ENCODE measurements at regions not wholly inside any gene's neighbourhood (a gene's known extent, or its start where the extent isn't known, plus 50 kb on each side); places are given as distances from the start of the nearest gene placed in this dataset.

GRCh38 chr11:79960461-79960860, 519.6 kb upstream of the TENM4 start:
- intact Hi-C loops (cut with DNase I; ENCODE audit: low total_unique reads), result no loop called here
- no peak overlapping the region for H3K27ac ChIP-seq

GRCh38 chr11:79959318-79959717, 518.5 kb upstream of the TENM4 start:
- intact Hi-C loops (cut with DNase I; ENCODE audit: low total_unique reads), result no loop called here

More at GRCh38 chr11:79960461-79960860, 519.6 kb upstream of the TENM4 start:
- Histone ChIP-seq H3K4me3 (no peak overlapping the region), H3K4me1 (no peaks in the 10 kb centered on the region), H3K36me3 (no peaks in the 10 kb centered on the region), H3K27me3 (no peaks in the 10 kb centered on the region), H3K9me3 (peaks cover 0 to 10% (median 6%) of the 10 kb centered on the region in 3 donors)
- no peak for TF ChIP-seq CTCF (IDR thresholded peaks at IDR 0.05)
- no peak for DNase-seq

DNA sequence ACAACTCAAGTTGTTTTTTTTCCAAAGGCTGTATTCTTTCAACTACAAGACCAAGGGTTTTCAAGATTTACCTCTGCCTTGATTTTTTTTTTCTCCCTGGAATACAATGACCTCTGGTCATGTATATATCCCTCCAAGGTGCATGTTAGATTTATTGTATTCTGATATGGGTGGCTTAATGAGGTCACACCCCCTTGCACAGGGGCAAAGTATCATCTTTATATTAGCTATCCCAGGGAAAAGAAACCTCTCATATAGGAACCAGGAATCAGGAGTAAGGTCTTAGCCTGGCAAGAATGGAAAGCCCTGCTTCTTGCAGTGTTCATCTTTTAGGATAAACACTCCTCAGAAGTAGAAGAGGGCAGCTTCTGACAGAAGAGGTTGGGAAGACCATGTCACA, 516.9 kb upstream of the TENM4 start:
- Histone ChIP-seq H3K4me3 (no peak overlapping the region), H3K27me3 (no peaks in the 10 kb centered on the region), H3K4me1 (no peaks in the 10 kb centered on the region), H3K36me3 (no peaks in the 10 kb centered on the region), H3K9me3 (peaks cover 0 to 10% (median 6%) of the 10 kb centered on the region in 3 donors), H3K27ac (no peak overlapping the region)
- intact Hi-C loops (cut with DNase I; ENCODE audit: low total_unique reads), result no loop called here
- no peak for TF ChIP-seq CTCF (IDR thresholded peaks at IDR 0.05)
- DNase-seq, result no peak

More at GRCh38 chr11:79959318-79959717, 518.5 kb upstream of the TENM4 start:
- Histone ChIP-seq H3K27ac (no peak overlapping the region), H3K4me3 (no peak overlapping the region), H3K9me3 (peaks cover 0 to 10% (median 6%) of the 10 kb centered on the region in 3 donors), H3K36me3 (no peaks in the 10 kb centered on the region), H3K27me3 (no peaks in the 10 kb centered on the region), H3K4me1 (no peaks in the 10 kb centered on the region)
- no peak for TF ChIP-seq CTCF (IDR thresholded peaks at IDR 0.05)
- no peak for DNase-seq

DNA sequence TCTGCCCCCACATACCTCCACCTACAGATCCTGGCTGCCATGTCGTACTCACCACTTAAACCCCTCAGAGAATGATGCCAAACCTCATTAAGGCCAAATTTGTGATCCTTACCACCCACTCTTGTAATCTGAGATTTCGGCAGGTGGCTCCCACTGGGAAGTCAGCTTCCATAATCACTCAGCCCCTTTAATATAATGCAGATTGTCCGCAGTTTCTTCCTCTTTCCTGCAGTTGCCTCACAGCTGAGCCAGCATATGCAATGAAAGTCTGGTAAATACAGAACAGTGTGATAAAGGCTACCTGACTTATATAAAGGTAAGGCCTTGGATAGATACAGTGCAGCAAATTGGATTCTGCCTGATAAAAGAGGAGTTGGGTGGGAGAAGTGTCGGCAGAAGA, 515.2 kb upstream of the TENM4 start:
- Histone ChIP-seq H3K4me3 (no peak overlapping the region), H3K27me3 (no peaks in the 10 kb centered on the region), H3K9me3 (peaks cover 0 to 10% (median 6%) of the 10 kb centered on the region in 3 donors), H3K27ac (no peak overlapping the region), H3K4me1 (no peaks in the 10 kb centered on the region), H3K36me3 (no peaks in the 10 kb centered on the region)
- intact Hi-C loops (cut with DNase I; ENCODE audit: low total_unique reads), result no loop called here
- TF ChIP-seq CTCF (IDR thresholded peaks at IDR 0.05), result no peak
- DNase-seq, result no peak

- TF ChIP-seq CTCF (IDR thresholded peaks at IDR 0.05), result no peak
- H3K9me3 ChIP-seq, result no peaks in the 10 kb centered on the region
- H3K4me3 ChIP-seq, result no peak overlapping the region
- no peaks in the 10 kb centered on the region for H3K36me3 ChIP-seq
- no peak for DNase-seq
- H3K4me1 ChIP-seq, result no peaks in the 10 kb centered on the region
- no peaks in the 10 kb centered on the region for H3K27me3 ChIP-seq
- intact Hi-C loops (cut with DNase I; ENCODE audit: low total_unique reads), result no loop called here
- no peak overlapping the region for H3K27ac ChIP-seq
Measured at GRCh38 chr11:79953629-79954028, 512.8 kb upstream of the TENM4 start.

DNA sequence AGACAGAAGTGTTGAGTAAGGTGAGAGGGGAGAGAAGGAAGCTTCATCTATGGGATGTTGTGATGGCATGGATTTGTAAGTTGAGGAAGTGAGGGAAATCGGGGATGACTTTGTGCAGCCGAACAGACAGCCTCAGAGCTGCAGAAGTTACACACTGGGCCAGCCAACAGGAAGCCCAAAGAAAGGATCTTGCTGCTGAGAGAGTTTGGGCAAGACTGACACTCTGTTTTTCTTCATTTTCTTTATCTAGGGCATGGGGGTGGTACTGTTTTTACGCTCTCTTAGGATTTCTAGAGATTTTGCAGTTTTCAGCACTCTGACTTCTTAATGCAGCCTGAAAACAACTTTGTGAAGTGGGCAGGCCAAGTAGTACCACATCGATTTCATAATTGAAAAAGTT, 509.9 kb upstream of the TENM4 start:
- Histone ChIP-seq H3K27ac (no peak overlapping the region), H3K9me3 (no peaks in the 10 kb centered on the region), H3K4me3 (no peak overlapping the region), H3K4me1 (no peaks in the 10 kb centered on the region), H3K27me3 (no peaks in the 10 kb centered on the region), H3K36me3 (no peaks in the 10 kb centered on the region)
- intact Hi-C loops (cut with DNase I; ENCODE audit: low total_unique reads), result no loop called here
- no peak for DNase-seq
- no peak for TF ChIP-seq CTCF (IDR thresholded peaks at IDR 0.05)

Data from tibial artery (tissue), 4 donors.